IMR-90 (cell line): ENCODE measurements at regions not wholly inside any gene's neighbourhood (a gene's known extent, or its start where the extent isn't known, plus 50 kb on each side); places are given as distances from the start of the nearest gene placed in this dataset.

Experiments used
- CTCF ChIP-seq: conservative IDR thresholded peaks from 2 replicates; pipeline ENCODE4 v1.5.1; 2012; ENCODE audit warnings: mild to moderate bottlenecking, low read depth, low read length, improper control_type of control experiment
- FOS ChIP-seq: fragments of 150-350 bp; IDR thresholded peaks from 2 replicates; pipeline ENCODE4 v1.6.1; 2016; ENCODE audit warnings: low read depth, low read length
- MAFK ChIP-seq: IDR thresholded peaks from 2 replicates; pipeline ENCODE4 v1.6.1; 2012; ENCODE audit warnings: low read depth, low read length, improper control_type of control experiment
- POLR2A ChIP-seq: IDR thresholded peaks from 2 replicates; pipeline ENCODE4 v1.6.1; 2012; ENCODE audit warnings: mild to moderate bottlenecking, low read depth, low read length
- RAD21 ChIP-seq: IDR thresholded peaks from 2 replicates; pipeline ENCODE4 v1.6.1; 2012; ENCODE audit warnings: low read length, improper control_type of control experiment
- RCOR1 ChIP-seq: IDR thresholded peaks from 2 replicates; pipeline ENCODE4 v1.6.1; 2012; ENCODE audit warnings: mild to moderate bottlenecking, low read length, improper control_type of control experiment; ENCODE audit not compliant: insufficient replicate concordance

GRCh38 chr5:3175416-3175815 is 420.2 kb upstream of the IRX1 start:
- TF ChIP-seq FOS (no peak), MAFK (no peak), RCOR1 (no peak), RAD21 (no peak), CTCF (no peak), POLR2A (no peak)
